Glutamatergic neuron (in vitro differentiated cells): ENCODE measurements at regions not wholly inside any gene's neighbourhood (a gene's known extent, or its start where the extent isn't known, plus 50 kb on each side); places are given as distances from the start of the nearest gene placed in this dataset.

Experiments
- DNase-seq: peaks from one replicate; pipeline ENCODE4 v3.0.0; 2022
- H3K27ac Mint-ChIP-seq: one replicate; pipeline ENCODE4 v1.8.0; 2020; ENCODE audit warnings: mild to moderate bottlenecking, mixed read lengths, inconsistent platforms; ENCODE audit not compliant: unreplicated experiment
- H3K27me3 Mint-ChIP-seq: one replicate; pipeline ENCODE4 v1.8.0; 2020; ENCODE audit warnings: mild to moderate bottlenecking, moderate library complexity, mixed read lengths, inconsistent platforms; ENCODE audit not compliant: unreplicated experiment
- H3K36me3 Mint-ChIP-seq: one replicate; pipeline ENCODE4 v1.8.0; 2020; ENCODE audit warnings: mild to moderate bottlenecking, mixed read lengths, inconsistent platforms; ENCODE audit not compliant: unreplicated experiment
- H3K4me1 Mint-ChIP-seq: one replicate; pipeline ENCODE4 v1.8.0; 2020; ENCODE audit warnings: mild to moderate bottlenecking, low read depth, mixed read lengths, inconsistent platforms; ENCODE audit not compliant: unreplicated experiment
- H3K4me3 Mint-ChIP-seq: one replicate; pipeline ENCODE4 v1.8.0; 2020; ENCODE audit warnings: mild to moderate bottlenecking, mixed read lengths, inconsistent platforms; ENCODE audit not compliant: unreplicated experiment
- H3K9me3 Mint-ChIP-seq: one replicate; pipeline ENCODE4 v1.8.0; 2020; ENCODE audit warnings: mild to moderate bottlenecking, moderate library complexity, mixed read lengths, inconsistent platforms; ENCODE audit not compliant: unreplicated experiment
- CTCF ChIP-seq: fragments of 200-600 bp; sonication (generic); IDR thresholded peaks from one replicate; pipeline ENCODE4 v1.5.0; 2021; ENCODE audit not compliant: partially characterized antibody, unreplicated experiment

GRCh38 chr14:56498112-56498511, 81.5 kb upstream of the TMEM260 start:
- H3K9me3 Mint-ChIP-seq, result peaks cover 1% of the 10 kb centered on the region
- DNase-seq, result no peak
- H3K4me3 Mint-ChIP-seq, result no peak overlapping the region
- no peak for TF ChIP-seq CTCF
- H3K4me1 Mint-ChIP-seq, result no peaks in the 10 kb centered on the region
- H3K27ac Mint-ChIP-seq, result no peak overlapping the region
- H3K27me3 Mint-ChIP-seq, result no peaks in the 10 kb centered on the region
- no peaks in the 10 kb centered on the region for H3K36me3 Mint-ChIP-seq

- no peak for DNase-seq
- Mint-ChIP-seq H3K4me3 (no peak overlapping the region), H3K4me1 (no peaks in the 10 kb centered on the region), H3K36me3 (no peaks in the 10 kb centered on the region), H3K27me3 (peaks cover 2% of the 10 kb centered on the region), H3K27ac (no peak overlapping the region), H3K9me3 (peaks cover 1% of the 10 kb centered on the region)
- TF ChIP-seq CTCF, result no peak
These were observed 77.6 kb upstream of the TMEM260 start for GRCh38 chr14:56501909-56502530.

GRCh38 chr14:56505361-56505760, 74.2 kb upstream of the TMEM260 start:
- H3K4me3 Mint-ChIP-seq, result no peak overlapping the region
- no peak for DNase-seq
- no peak overlapping the region for H3K27ac Mint-ChIP-seq
- no peaks in the 10 kb centered on the region for H3K36me3 Mint-ChIP-seq
- H3K4me1 Mint-ChIP-seq, result no peaks in the 10 kb centered on the region
- no peak for TF ChIP-seq CTCF
- peaks cover 1% of the 10 kb centered on the region for H3K9me3 Mint-ChIP-seq
- peaks cover 2% of the 10 kb centered on the region for H3K27me3 Mint-ChIP-seq

- H3K4me3 Mint-ChIP-seq, result no peak overlapping the region
- peaks cover 2% of the 10 kb centered on the region for H3K9me3 Mint-ChIP-seq
- DNase-seq, result no peak
- TF ChIP-seq CTCF, result no peak
- H3K36me3 Mint-ChIP-seq, result no peaks in the 10 kb centered on the region
- H3K27me3 Mint-ChIP-seq, result no peaks in the 10 kb centered on the region
- H3K27ac Mint-ChIP-seq, result no peak overlapping the region
- no peaks in the 10 kb centered on the region for H3K4me1 Mint-ChIP-seq
These were observed 67.1 kb upstream of the TMEM260 start for GRCh38 chr14:56512521-56512920.

- no peak for DNase-seq
- no peaks in the 10 kb centered on the region for H3K4me1 Mint-ChIP-seq
These were observed 64.8 kb upstream of the TMEM260 start for GRCh38 chr14:56514663-56515371.

More at GRCh38 chr14:56514663-56515371, 64.8 kb upstream of the TMEM260 start:
- TF ChIP-seq CTCF, result no peak
- Mint-ChIP-seq H3K9me3 (peaks cover 2% of the 10 kb centered on the region), H3K4me3 (no peak overlapping the region), H3K36me3 (no peaks in the 10 kb centered on the region), H3K27ac (no peak overlapping the region), H3K27me3 (no peaks in the 10 kb centered on the region)
